Epidermal melanocyte (primary cell): ENCODE measurements at regions not wholly inside any gene's neighbourhood (a gene's known extent, or its start where the extent isn't known, plus 50 kb on each side); places are given as distances from the start of the nearest gene placed in this dataset.
"Not testable (repeated sequence)": the region's sequence is repeated elsewhere in the genome, so short reads cannot be mapped to it uniquely, and the experiment has no call there.

Experiments
- DNase-seq: peaks from one replicate; pipeline ENCODE4 v3.0.0; 2011; ENCODE audit warnings: low spot score; ENCODE audit not compliant: insufficient read length

GRCh38 chr7:19537942-19538401 lies 170.9 kb downstream of the POLR1F start:
- peak; percentile 18 for DNase-seq

DNA sequence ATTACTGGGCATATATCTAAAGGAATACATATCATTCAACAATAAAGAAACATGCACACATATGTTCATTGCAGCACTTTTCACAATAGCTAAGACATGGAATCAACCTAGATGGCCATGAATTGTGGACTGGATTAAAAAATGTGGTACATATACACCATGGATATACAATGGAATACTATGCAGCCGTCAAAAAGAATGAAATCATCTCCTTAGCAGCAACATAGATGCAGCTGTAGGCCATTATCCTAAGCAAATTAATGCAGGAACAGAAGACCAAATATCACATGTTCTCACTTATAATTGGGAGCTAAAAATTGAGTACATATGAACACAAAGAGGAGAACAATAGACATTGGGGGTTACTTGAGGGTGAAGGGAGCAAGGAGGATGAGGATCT lies 175.6 kb downstream of the POLR1F start:
- no peak for DNase-seq

DNA sequence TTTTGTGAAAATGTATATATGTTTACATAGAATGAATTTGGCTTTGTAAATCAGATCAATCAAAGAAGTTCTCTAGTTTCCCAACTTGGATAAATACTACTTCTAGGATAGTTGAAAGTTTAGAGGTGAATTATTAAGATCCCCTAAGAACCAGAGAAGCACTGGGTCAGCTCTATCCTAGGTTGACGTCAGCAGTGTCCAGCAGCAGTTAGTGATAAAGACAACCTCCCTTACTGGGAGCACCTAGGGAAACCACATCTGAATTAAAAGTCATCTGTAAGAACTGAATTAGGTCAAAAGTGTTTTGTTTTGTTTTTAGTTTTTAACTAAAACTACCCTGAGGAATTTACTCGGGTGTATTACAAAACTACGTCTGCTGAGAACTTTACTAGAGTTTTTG lies 178.0 kb downstream of the POLR1F start:
- DNase-seq: no peak

DNA sequence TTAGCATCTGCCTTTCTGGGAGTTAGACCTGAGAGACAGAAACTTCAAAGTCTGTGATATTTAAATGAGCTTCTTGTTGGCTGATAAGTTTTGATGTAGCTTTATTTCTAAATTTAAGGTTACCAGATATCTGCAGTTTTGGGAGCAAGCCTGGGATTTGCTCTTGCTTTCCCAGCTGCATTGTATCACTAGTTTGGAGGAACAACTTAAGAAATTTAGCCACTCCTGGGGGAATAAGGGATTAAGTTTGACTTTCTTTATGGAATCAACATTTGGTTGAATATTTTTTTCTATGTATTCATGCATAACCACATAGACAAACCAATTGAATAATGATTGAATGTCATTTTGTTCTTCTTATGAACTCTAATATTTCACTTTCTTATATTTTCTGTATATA lies 178.6 kb downstream of the POLR1F start:
- no peak for DNase-seq

GRCh38 chr7:19526639-19527038 lies 182.2 kb downstream of the POLR1F start:
- DNase-seq: no peak

- DNase-seq: peak; percentile 19
Measured at GRCh38 chr7:19522486-19522885, 186.4 kb downstream of the POLR1F start.

DNA sequence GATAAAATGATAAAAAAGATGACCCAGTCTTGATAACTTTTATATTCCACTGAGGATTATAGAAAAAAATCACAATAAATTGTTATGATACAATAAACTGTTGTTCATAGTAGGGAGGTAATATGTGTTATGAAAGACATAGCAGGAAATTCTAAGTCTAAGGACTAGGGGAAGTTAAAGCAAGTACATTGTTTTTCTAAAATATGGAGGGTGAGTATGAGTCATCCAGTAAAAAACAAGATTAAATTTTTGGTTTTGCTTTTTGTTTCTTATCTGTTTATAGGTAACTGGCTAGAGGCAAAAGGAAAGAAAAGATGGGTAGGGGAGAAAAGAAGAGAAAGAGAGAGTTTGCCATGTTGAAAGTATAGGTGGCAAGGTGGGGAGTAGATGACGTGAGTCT lies 188.4 kb downstream of the POLR1F start:
- DNase-seq: no peak

DNA sequence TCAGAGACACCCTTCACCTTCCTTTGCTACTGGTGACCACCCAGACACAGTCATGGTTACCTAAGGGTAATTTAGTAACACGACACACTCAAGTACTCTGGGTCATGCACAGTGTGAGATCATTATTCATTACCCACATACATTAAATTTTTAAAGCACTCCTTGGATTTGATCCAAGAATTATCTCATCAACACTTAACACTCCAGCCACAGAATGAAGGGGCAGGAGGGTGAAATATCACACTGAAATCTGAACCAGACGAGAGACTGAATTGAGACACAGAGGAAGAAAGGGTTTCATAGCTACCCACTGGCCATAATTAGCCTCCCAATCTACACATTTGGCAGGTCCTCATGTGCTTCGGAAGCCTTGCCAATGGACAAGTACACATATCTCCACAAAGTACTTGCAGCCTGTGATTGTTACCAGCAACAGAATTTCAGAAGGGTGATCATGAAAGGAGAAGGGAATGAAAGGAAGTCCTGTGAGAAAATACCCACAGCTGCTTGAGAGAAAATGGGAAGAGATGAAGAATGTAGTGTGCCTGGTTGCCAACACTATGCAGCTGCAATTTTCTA lies 189.3 kb downstream of the POLR1F start:
- DNase-seq: no peak

- not testable (repeated sequence) for DNase-seq
Measured at GRCh38 chr7:19517546-19517945, 191.3 kb downstream of the POLR1F start.

- DNase-seq: no peak
Measured at GRCh38 chr7:19508821-19509220, 200.0 kb downstream of the POLR1F start.

- no peak for DNase-seq
Measured at GRCh38 chr7:19508124-19508523, 200.7 kb downstream of the POLR1F start.

DNA sequence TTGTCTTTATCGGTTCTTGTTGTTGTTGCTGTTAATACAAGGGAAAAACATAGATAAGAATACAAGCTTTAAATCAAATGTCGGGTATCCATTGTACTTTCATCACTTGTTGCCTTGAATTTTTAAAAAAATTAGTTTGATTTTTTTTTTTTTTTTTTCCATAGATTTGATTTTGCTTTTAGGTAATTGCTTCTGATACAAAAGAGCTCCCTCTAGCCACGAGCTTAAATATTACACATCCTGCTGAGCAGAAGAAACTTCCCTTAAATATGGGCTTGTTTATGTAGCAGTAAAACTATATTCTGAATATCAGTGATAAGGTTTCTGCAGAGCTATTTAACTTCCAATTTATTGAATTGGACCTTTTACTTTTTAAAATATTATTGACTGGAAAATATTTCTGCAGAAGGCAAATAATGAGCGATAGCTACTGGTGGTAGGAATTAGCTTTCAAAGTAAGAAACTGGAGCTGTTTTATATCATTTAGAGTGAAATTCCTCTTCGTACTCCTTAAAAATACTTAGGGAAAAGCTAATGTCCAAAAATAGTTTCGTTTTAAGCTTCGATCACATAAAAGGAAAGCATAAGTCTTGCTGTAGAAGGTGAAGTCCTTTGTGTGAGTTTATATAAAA lies 216.9 kb downstream of the POLR1F start:
- DNase-seq: no peak

DNA sequence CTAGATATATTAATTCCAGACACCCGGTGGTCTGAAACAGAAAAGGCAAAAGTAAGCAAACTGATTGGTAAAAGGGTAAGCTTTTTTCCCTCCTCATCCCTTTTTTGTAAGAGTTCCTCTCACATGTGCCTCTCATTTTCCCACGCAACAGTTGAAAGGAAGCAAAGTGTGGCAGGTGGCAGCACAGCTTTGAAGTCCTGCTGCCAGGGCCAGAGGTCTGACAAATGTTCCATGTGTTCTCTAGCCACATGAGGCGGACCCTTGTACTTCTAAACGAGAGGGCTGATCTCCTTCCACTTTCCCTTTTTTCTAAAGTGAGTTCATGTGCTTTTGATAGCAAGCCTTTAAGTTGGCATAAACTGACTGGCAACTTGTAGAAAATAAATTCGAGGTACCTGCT lies 217.5 kb downstream of the POLR1F start:
- no peak for DNase-seq

DNA sequence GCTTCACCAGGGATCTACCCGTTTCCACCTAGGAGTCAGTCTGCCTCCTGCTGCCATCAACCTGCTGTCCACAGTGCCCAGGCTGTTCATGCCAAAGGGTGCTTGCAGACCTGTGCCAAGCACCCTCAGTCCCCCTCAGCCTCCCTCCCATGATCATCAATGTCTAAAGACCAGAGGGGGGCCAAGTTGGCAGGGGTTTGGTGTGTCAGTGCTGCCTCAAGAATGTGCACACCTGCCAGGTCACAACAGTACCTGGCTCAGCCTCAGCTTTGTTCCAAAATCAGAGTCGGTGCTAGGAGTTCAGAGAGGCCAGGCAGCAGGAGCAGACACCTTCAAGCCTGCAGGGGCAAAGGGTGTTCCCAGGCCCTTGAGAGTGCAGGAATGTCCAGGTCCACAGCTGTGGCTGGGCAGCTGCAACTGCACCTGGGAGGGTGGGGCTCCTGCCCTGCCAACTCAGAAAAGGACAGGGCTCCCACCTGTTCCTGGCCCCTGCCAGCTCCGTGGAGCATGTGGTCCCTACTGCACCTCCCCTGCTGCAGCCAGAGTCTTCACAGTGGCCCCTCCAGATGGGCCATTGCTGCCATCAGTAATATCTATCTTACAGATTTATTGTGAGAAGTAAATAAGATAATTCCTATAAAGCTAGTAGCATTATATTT lies 219.5 kb downstream of the POLR1F start:
- no peak for DNase-seq

DNA sequence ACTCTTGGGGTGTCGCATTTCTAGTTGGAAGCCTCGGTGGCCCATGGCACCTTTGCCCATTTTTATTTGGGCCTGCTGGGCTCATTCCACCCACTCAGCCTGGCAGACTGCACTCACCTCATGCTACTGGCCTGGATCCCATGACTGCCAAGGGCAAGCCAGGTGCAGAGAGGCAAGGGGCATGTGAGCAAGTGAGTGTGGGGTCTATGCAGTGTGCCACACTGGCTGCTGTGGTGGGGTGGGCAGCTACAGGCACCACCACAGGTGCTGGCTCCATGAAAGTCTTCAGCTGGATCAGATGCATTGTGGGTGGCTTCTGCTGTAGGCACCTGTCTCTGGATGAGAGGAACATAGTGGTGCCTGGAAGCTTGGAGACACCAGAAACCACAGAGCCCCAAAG lies 220.8 kb downstream of the POLR1F start:
- no peak for DNase-seq

- no peak for DNase-seq
Measured at GRCh38 chr7:19482628-19483027, 226.2 kb downstream of the POLR1F start.

- DNase-seq: no peak
Measured at GRCh38 chr7:19480383-19480782, 228.5 kb downstream of the POLR1F start.

DNA sequence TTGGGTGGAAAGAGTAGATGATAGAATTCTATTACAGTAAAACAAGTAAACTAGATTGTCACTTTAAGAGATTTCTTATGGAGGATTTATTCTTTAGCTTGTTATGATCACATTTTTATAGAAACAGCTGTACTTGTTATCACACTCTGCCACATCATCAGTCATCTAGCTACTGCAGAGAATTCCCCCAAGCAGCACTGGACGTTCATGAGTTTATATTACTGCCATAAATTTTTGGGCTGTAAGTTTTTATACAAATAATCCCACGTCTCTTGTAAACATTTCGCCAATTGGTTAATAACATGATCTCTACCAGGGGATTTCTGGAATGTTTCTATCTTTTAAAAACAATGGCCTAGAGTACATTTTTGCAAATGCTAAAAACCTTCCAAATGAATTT lies 238.8 kb downstream of the POLR1F start:
- DNase-seq: no peak

DNA sequence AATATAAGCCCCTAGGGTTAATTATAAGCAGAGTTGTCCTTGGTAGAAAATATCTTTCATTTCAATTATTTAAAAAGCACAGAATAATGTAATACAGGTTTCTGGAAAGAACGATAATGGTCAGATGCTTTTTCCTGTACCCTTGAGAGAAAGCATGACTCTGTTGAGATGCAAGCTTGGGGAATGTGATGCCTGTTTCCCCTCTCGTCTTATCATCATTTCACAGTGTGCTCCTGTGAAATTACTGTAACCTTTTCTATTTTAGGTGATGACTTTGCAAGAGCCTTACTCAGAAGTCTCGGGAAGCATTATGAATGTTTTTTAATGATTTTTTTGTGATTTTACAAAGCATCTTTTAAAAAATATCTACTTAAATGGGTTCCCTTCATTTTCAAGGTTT lies 243.0 kb downstream of the POLR1F start:
- no peak for DNase-seq

GRCh38 chr7:19464751-19465150 lies 244.1 kb downstream of the POLR1F start:
- no peak for DNase-seq

DNA sequence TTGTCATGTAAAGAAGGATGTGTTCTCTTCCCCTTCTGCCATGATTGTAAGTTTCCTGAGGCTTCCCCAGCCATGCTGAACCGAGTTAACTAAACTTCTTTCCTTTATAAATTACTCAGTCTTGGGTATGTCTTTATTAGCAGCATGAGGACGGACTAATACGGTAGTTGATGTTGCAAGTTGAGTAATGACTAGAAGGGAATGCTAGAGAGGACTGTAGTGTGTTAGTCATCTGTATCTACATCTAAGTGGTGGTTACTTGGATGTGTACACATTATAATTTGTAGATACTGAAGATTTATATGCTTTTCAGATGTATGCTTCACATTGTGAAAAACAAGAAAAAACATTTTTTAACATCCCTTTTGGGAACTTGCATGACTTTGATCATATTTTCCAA lies 244.6 kb downstream of the POLR1F start:
- DNase-seq: no peak

DNA sequence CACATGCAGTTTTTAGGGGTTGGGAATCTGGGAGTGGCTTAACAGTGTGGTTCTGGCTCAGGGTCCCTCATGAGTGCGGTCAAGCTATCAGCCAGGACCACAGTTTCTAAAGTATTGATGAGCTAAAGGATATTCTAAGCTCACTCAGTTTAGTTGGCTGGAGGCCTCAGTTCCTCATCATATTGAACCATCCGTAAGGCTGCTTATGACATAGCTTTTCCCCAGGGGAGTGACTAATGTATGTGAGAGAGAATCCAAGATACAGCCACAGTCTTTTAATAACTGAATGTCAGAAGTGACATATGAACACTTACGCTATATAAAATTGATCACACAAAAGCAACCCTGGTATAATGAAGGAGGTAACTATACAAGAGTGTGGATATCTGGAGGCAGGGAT lies 245.3 kb downstream of the POLR1F start:
- DNase-seq: no peak

DNA sequence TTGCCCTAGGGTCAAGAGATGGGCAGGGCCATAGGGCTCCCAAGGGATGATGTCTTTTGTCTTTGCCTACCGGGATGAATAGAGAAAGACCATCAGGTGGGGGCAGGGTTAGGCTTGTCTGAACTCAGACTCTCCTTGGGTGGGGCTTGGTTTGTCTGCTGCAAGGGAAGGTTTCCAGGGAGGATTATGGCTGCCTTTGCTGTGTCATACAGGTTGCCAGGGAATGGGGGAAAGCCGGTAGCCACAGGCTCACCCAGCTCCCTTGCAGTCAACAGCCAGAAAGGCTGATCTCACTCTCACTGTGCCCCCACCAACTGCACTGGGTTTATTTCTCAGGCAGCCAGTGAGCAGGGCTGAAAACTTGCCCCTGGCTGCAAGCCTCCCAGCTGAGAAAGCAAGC lies 253.2 kb downstream of the POLR1F start:
- DNase-seq: no peak
